HG03025 (cell line): ENCODE measurements at regions not wholly inside any gene's neighbourhood (a gene's known extent, or its start where the extent isn't known, plus 50 kb on each side); places are given as distances from the start of the nearest gene placed in this dataset.

Source experiments
- ATAC-seq: cut with Tn5 transposase; IDR thresholded peaks from one replicate; pipeline ENCODE4 v1.9.1; 2021; ENCODE audit warnings: mild to moderate bottlenecking, moderate library complexity; ENCODE audit not compliant: unreplicated experiment, low FRiP score

GRCh38 chr5:124593952-124594351, 152.5 kb downstream of the ZNF608 start:
- no peak for ATAC-seq

- no peak for ATAC-seq
Observed at GRCh38 chr5:124592891-124593290, 153.5 kb downstream of the ZNF608 start.

GRCh38 chr5:124591583-124591982, 154.9 kb downstream of the ZNF608 start:
- ATAC-seq = no peak

GRCh38 chr5:124590686-124591085, 155.8 kb downstream of the ZNF608 start:
- ATAC-seq = no peak

GRCh38 chr5:124587280-124587679, 159.2 kb downstream of the ZNF608 start:
- ATAC-seq = no peak

GRCh38 chr5:124584991-124585715, 161.3 kb downstream of the ZNF608 start:
- no peak for ATAC-seq

- peak; percentile 99 for ATAC-seq
Observed at GRCh38 chr5:124583469-124584350, 162.7 kb downstream of the ZNF608 start.

GRCh38 chr5:124582561-124582840, 163.9 kb downstream of the ZNF608 start:
- ATAC-seq = no peak

- no peak for ATAC-seq
Observed at GRCh38 chr5:124581738-124582560, 164.5 kb downstream of the ZNF608 start.

- ATAC-seq = no peak
Observed at GRCh38 chr5:124580925-124581737, 165.3 kb downstream of the ZNF608 start.

GRCh38 chr5:124580512-124580911, 165.9 kb downstream of the ZNF608 start:
- ATAC-seq = no peak

GRCh38 chr5:124576848-124577409, 169.5 kb downstream of the ZNF608 start:
- peak; percentile 94 for ATAC-seq

- no peak for ATAC-seq
Observed at GRCh38 chr5:124575725-124576124, 170.7 kb downstream of the ZNF608 start.

GRCh38 chr5:124574521-124575436, 171.7 kb downstream of the ZNF608 start:
- ATAC-seq = no peak

- no peak for ATAC-seq
Observed at GRCh38 chr5:124572971-124573370, 173.5 kb downstream of the ZNF608 start.

- no peak for ATAC-seq
Observed at GRCh38 chr5:124570285-124571035, 176.0 kb downstream of the ZNF608 start.

- ATAC-seq = no peak
Observed at GRCh38 chr5:124566875-124567450, 179.5 kb downstream of the ZNF608 start.

- ATAC-seq = no peak
Observed at GRCh38 chr5:124561451-124561850, 185.0 kb downstream of the ZNF608 start.
